AG20443 (cell line): ENCODE measurements at regions not wholly inside any gene's neighbourhood (a gene's known extent, or its start where the extent isn't known, plus 50 kb on each side); places are given as distances from the start of the nearest gene placed in this dataset.
"Not testable (repeated sequence)": the region's sequence is repeated elsewhere in the genome, so short reads cannot be mapped to it uniquely, and the experiment has no call there.

Experiments used
- DNase-seq: peaks from one replicate; pipeline ENCODE4 v3.0.0; 2012; ENCODE audit warnings: low spot score, mixed read lengths

GRCh38 chr3:20645340-20645739 lies 459.3 kb upstream of the SGO1 start:
- DNase-seq, result no peak

DNA sequence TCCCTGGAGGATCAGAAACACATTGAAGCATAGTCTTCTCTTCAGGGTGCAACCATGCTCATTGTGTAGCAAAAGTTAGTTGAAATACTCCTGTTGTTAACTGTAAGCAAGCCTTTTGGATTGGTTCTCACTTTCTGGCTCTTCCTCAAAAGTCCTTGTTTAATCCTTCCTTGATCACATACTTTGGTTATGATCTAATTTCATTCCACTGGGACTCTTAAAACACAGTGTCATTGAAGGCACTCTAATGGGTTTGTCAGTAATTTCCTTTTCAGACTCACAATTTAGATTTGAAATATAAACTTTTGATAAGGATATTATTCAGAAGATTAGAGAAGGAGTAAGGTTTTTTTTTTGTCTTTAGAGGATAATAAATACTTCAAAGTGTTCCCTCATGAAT lies 451.7 kb upstream of the SGO1 start:
- DNase-seq, result peak; percentile 14

DNA sequence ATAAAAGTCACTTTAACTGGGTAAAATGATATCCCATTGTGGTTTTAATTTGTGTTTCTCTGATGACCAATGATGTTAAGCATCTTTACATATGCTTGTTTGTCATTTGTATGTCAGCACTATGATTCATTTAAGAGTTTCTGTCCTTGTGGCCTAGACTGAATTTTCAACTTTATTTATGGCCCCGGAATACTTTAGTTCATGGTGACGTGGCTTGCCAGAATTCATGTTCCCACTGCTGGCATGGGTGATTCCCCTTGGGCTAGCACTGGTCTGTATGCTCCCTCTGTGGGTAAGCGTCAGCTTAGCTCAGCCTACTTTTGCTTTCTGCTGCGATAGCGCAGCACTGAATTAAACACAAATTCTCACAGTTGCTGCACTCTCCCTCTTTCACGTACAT lies 436.3 kb upstream of the SGO1 start:
- peak; percentile 67 for DNase-seq

DNA sequence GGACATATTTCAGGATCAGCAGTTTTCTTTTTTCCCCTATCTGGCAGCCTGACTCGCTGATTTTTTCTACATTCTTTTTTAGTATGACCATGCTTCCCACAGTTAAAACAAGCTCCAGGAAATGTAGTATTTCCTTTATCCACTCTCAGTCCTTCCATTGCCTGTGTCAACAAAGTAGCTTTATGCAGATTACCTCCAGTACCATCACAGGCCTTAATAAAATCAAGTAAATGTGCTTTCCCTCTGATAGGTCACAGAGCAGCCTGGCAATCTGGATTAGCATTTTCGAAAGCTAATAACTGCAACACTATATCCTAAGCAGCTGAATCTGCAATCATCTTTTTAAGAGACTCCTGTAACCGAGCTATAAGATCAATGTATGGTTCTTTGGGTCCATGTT lies 432.6 kb upstream of the SGO1 start:
- DNase-seq, result not testable (repeated sequence)

- DNase-seq, result not testable (repeated sequence)
These were observed 432.2 kb upstream of the SGO1 start for GRCh38 chr3:20618181-20618580.

GRCh38 chr3:20615982-20616381 lies 430.0 kb upstream of the SGO1 start:
- DNase-seq, result not testable (repeated sequence)

GRCh38 chr3:20608054-20608738 lies 422.2 kb upstream of the SGO1 start:
- DNase-seq, result no peak

- no peak for DNase-seq
These were observed 418.7 kb upstream of the SGO1 start for GRCh38 chr3:20604659-20605058.

DNA sequence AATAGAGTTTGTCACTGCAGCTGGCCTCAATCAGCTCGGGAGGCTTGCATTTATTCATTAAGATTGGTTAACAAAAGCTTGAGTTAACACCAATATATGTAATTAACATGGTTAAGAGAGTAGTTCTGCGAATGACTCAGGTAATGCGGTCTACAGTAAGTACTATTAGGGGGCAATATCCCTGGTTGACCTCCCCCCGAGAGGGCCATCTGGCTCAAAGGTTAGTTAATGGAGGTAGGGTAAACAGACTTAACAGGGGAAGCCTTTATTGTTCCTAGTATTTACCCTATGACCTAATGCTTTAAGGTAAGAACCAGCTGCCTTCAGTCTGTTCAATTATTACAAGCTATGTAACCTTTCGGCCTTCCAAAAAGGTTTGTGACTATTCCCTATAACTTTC lies 403.3 kb upstream of the SGO1 start:
- no peak for DNase-seq

DNA sequence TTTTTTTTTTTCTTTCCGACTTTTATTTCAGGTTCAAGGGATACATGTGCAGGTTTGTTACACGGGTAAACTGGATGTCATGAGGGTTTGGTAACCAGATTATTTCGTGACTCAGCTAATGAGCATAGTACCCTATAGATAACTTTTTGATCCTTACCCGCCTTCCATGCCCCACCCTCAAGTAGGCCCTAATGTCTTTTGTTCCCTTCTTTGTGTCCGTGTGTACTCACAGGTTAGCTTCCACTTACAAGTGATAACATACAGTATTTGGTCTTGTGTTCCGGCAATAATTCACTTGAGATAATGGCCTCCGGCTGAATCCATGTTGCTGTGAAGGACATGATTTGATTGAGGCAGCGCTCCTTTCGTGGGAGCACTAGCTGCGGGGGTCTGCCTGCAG lies 402.8 kb upstream of the SGO1 start:
- no peak for DNase-seq

DNA sequence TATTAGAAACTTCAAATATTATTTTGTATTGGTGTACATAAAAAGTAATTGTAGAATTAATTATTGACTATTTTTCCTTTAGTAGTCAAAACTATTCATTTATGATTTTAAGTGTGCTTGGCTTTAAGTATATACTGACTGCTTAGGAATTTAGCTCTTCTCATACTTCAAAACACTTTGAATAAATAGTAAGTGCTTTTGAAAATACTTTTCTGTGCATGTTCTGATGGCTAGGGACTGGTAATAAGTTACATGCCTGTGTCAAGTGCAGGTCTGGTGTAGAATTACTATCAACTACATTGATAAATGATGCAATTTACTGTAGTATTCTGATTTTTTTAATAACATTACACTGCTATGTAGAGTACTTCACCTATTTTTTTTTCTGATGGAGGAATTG lies 397.6 kb upstream of the SGO1 start:
- no peak for DNase-seq

DNA sequence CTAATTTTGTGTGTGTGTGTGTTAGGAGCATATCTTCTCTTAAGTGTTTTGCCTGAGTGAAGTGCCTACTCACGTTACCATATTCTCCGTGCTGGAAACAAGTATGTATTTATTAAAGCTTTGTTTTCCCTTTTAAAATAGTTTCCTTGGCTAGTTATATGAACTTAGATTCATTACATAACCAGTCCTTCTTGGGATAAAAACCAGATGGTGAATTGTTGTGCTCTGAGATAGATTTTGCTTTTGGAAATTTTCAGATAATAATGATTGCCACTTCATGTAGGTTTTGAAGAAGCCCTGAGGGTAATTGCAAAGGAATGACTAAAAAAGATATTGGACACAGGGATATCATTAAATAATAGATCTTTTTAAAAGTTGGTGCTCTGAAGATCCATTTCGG lies 390.2 kb upstream of the SGO1 start:
- no peak for DNase-seq

- DNase-seq, result no peak
These were observed 389.1 kb upstream of the SGO1 start for GRCh38 chr3:20575146-20575545.

DNA sequence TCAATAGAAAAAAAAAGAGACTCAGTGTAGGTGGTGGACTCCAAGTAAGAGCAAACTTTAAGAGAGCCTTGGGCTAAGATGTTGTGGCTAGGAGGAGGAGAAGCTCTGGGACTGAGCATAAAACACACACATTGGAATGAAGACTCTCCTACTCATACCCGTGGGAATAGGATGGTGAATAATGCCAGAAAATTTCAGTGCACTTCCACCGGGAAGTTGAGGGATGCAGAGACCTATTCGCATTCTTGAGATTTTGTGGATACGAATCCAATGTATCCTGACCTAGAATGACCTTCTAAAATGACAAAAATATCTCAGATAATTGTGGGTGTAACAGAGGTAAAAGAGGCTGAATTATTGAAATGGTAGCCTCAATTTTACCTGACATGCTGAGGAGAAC lies 388.7 kb upstream of the SGO1 start:
- peak; percentile 68 for DNase-seq

GRCh38 chr3:20573175-20573574 lies 387.2 kb upstream of the SGO1 start:
- DNase-seq, result no peak

GRCh38 chr3:20572473-20572872 lies 386.5 kb upstream of the SGO1 start:
- DNase-seq, result no peak

DNA sequence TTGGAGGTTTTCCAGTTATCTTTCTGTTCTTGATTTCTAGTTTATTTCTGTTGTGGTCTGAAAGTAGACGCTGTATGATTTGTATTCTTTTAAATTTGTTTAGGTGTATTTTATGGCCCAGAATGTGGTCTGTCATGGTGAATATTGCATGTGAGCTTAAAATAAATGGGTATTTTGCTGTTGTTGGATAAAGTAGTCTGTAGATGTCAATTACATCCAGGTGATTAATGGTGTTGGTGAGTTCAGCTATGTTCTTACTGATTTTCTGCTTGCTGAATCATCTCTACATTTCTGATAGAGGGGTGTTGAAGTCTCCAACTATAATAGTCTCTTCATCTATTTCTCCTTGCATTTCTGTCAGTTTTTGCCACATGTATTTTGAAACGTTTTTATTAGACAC lies 383.3 kb upstream of the SGO1 start:
- DNase-seq, result no peak

DNA sequence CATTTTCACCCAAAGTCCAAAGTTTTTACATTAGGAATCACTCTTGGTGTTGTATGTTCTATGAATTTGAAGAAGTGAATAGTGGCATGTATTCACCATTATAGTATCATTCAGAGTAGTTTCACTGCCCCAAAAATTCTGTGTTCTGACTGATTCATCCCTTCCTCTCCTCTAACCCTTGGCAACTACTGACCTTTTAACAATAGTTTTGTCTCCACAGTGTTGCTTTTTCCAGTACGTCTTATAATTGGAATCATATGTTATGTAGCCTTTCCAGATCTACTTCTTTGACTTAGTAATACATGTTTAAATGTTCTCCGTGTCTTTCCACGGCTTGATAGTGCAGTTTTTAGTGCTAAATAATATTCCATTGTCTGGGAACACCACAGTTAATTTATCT lies 379.0 kb upstream of the SGO1 start:
- DNase-seq, result peak; percentile 16

- no peak for DNase-seq
These were observed 378.0 kb upstream of the SGO1 start for GRCh38 chr3:20563985-20564384.

- no peak for DNase-seq
These were observed 377.2 kb upstream of the SGO1 start for GRCh38 chr3:20563251-20563650.

DNA sequence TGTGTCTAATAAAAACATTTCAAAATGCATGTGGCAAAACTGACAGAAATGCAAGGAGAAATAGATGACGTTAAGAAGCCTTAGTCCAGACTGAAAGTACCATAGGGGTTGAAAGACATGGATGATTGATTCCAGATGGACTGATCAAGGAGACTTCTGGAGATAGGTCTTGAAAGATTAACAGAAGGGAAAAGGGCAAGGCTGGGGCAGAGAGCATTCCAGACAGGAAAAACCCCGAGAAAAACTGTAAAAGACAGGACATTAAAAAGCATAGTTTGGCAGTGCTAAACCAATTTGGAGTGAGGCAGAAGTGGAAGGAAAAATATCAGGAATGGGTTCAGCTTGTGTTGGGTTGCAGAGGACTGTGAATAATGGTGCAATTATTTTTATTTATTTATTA lies 375.2 kb upstream of the SGO1 start:
- no peak for DNase-seq

- not testable (repeated sequence) for DNase-seq
These were observed 374.4 kb upstream of the SGO1 start for GRCh38 chr3:20560446-20560845.

GRCh38 chr3:20558161-20558560 lies 372.2 kb upstream of the SGO1 start:
- DNase-seq, result no peak

DNA sequence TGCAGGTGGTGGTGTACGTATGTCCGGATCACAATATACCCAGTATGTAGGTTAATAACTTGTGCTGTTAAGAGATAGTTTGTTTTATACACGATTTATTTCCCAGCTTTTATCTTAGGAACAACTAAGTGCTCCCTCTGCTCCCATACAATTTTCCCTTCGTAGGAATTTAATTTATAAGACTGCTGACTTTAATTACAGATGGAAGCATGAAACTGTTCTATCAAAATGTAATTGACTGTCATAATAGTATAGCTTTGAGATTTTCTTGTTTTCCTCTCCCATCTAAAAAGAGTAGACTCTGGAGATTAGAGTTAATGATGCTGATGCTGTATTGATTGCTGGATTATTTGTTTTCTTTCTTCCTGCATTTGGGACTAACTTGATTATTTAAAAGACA lies 370.7 kb upstream of the SGO1 start:
- DNase-seq, result no peak
